HEK293 (cell line): ENCODE measurements at regions not wholly inside any gene's neighbourhood (a gene's known extent, or its start where the extent isn't known, plus 50 kb on each side); places are given as distances from the start of the nearest gene placed in this dataset.

Experiments
- CTCF ChIA-PET: fragments of 350-600 bp; formaldehyde crosslinking; extraction: SDS; loops from one replicate; lab custom pipeline; 2021; ENCODE audit warnings: antibody characterized with exemption; lab: Yijun Ruan, JAX
- POLR2A ChIA-PET: fragments of 300-600 bp; formaldehyde crosslinking; extraction: SDS; loops from one replicate; lab custom pipeline; 2020; ENCODE audit warnings: antibody characterized with exemption, inconsistent platforms; lab: Yijun Ruan, JAX
- H3K27ac ChIP-seq: fragments of 200-500 bp; sonication (Bioruptor generic); 2 replicates; pipeline ENCODE4 v1.5.1; 2014; ENCODE audit warnings: low read depth, low read length, control low read depth, inconsistent platforms; ENCODE audit errors: extremely low read depth
- H3K36me3 ChIP-seq, 2 experiments: fragments of 200-500 bp in 1 of 2; sonication (Bioruptor generic) in 1 of 2; 1 replicate in 1 of 2; 2 replicates in 1 of 2; pipeline ENCODE4 v1.5.1; 2014 to 2017; ENCODE audit warnings: inconsistent platforms in 2 of 2, low read length in 2 of 2; ENCODE audit not compliant: control insufficient read depth in 2 of 2, insufficient read depth in 1 of 2
- H3K4me1 ChIP-seq: fragments of 200-500 bp; sonication (Bioruptor generic); 2 replicates; pipeline ENCODE4 v1.5.1; 2014; ENCODE audit warnings: mild to moderate bottlenecking, low read length, inconsistent platforms; ENCODE audit not compliant: control insufficient read depth, insufficient read depth
- H3K4me3 ChIP-seq: 2 replicates; pipeline ENCODE4 v1.5.1; 2011; ENCODE audit warnings: low read depth, mild to moderate bottlenecking, control low read depth, low read length, moderate library complexity
- H3K9me3 ChIP-seq: fragments of 200-500 bp; sonication (Bioruptor generic); 2 replicates; pipeline ENCODE4 v1.5.1; 2014; ENCODE audit warnings: low read depth, low read length, inconsistent platforms; ENCODE audit not compliant: control insufficient read depth, insufficient read depth
- BCL6B ChIP-seq: fragments of 450-650 bp; formaldehyde crosslinking; IDR thresholded peaks from 2 replicates; pipeline ENCODE4 v1.5.1; 2017; ENCODE audit warnings: missing biosample characterization, missing genetic modification characterization
- HOXD13 ChIP-seq: sonication (generic); formaldehyde crosslinking; IDR thresholded peaks from 2 replicates; pipeline ENCODE4 v1.8.0; 2022; ENCODE audit warnings: missing genetic modification reagents, borderline replicate concordance
- MYNN ChIP-seq: fragments of 450-650 bp; formaldehyde crosslinking; IDR thresholded peaks from 2 replicates; pipeline ENCODE4 v1.5.1; 2016; ENCODE audit warnings: missing biosample characterization, missing genetic modification characterization, borderline replicate concordance
- PRDM2 ChIP-seq: fragments of 450-650 bp; formaldehyde crosslinking; IDR thresholded peaks from 2 replicates; pipeline ENCODE4 v1.5.1; 2016; ENCODE audit warnings: missing biosample characterization, missing genetic modification characterization, borderline replicate concordance
- RBAK ChIP-seq: fragments of 450-650 bp; formaldehyde crosslinking; IDR thresholded peaks from 2 replicates; pipeline ENCODE4 v1.5.1; 2016; ENCODE audit warnings: missing biosample characterization, missing genetic modification characterization
- SCRT1 ChIP-seq: fragments of 450-650 bp; formaldehyde crosslinking; IDR thresholded peaks from 2 replicates; pipeline ENCODE4 v1.5.1; 2016; ENCODE audit warnings: missing biosample characterization, missing genetic modification characterization, borderline replicate concordance
- ZBTB10 ChIP-seq: fragments of 450-650 bp; formaldehyde crosslinking; IDR thresholded peaks from 2 replicates; pipeline ENCODE4 v1.5.1; 2016; ENCODE audit warnings: missing biosample characterization, missing genetic modification characterization
- ZFHX2 ChIP-seq: fragments of 450-650 bp; formaldehyde crosslinking; conservative IDR thresholded peaks from 2 replicates; pipeline ENCODE4 v1.5.1; 2016; ENCODE audit warnings: missing biosample characterization, missing genetic modification characterization
- ZNF112 ChIP-seq: fragments of 450-650 bp; formaldehyde crosslinking; IDR thresholded peaks from 2 replicates; pipeline ENCODE4 v1.5.0; 2017; ENCODE audit warnings: missing biosample characterization, missing genetic modification characterization
- ZNF175 ChIP-seq: fragments of 450-650 bp; formaldehyde crosslinking; IDR thresholded peaks from 2 replicates; pipeline ENCODE4 v1.5.1; 2016; ENCODE audit warnings: missing biosample characterization, missing genetic modification characterization
- ZNF221 ChIP-seq: fragments of 450-650 bp; formaldehyde crosslinking; IDR thresholded peaks from 2 replicates; pipeline ENCODE4 v1.5.1; 2017; ENCODE audit warnings: missing biosample characterization, missing genetic modification characterization, borderline replicate concordance
- ZNF416 ChIP-seq: fragments of 450-650 bp; formaldehyde crosslinking; IDR thresholded peaks from 2 replicates; pipeline ENCODE4 v1.5.1; 2016; ENCODE audit warnings: missing biosample characterization, missing genetic modification characterization
- ZNF426 ChIP-seq: fragments of 450-650 bp; formaldehyde crosslinking; IDR thresholded peaks from 2 replicates; pipeline ENCODE4 v1.5.1; 2017; ENCODE audit warnings: missing biosample characterization, missing genetic modification characterization, mild to moderate bottlenecking, inconsistent platforms, moderate library complexity
- ZNF529 ChIP-seq: fragments of 450-650 bp; formaldehyde crosslinking; IDR thresholded peaks from 2 replicates; pipeline ENCODE4 v1.5.1; 2017; ENCODE audit warnings: missing genetic modification characterization, missing biosample characterization; ENCODE audit not compliant: insufficient replicate concordance
- ZNF530 ChIP-seq: fragments of 450-650 bp; formaldehyde crosslinking; IDR thresholded peaks from 2 replicates; pipeline ENCODE4 v1.5.1; 2016; ENCODE audit warnings: low read depth, missing biosample characterization, missing genetic modification characterization
- ZNF626 ChIP-seq: fragments of 450-650 bp; sonication (Bioruptor Pico); formaldehyde crosslinking; IDR thresholded peaks from 2 replicates; pipeline ENCODE4 v1.5.1; 2018; ENCODE audit warnings: missing biosample characterization, missing genetic modification characterization, inconsistent platforms
- ZNF660 ChIP-seq: fragments of 450-650 bp; IDR thresholded peaks from 2 replicates; pipeline ENCODE4 v1.5.1; 2018; ENCODE audit warnings: missing biosample characterization, mild to moderate bottlenecking, missing genetic modification characterization
- ZNF664 ChIP-seq: fragments of 450-650 bp; formaldehyde crosslinking; IDR thresholded peaks from 2 replicates; pipeline ENCODE4 v1.5.1; 2016; ENCODE audit warnings: missing biosample characterization, missing genetic modification characterization
- ZNF692 ChIP-seq: fragments of 450-650 bp; formaldehyde crosslinking; IDR thresholded peaks from 2 replicates; pipeline ENCODE4 v1.5.1; 2016; ENCODE audit warnings: missing biosample characterization, missing genetic modification characterization
- ZNF776 ChIP-seq: fragments of 450-650 bp; formaldehyde crosslinking; IDR thresholded peaks from 2 replicates; pipeline ENCODE4 v1.5.0; 2017; ENCODE audit warnings: missing biosample characterization, missing genetic modification characterization, borderline replicate concordance
- ZNF843 ChIP-seq: fragments of 450-650 bp; formaldehyde crosslinking; IDR thresholded peaks from 2 replicates; pipeline ENCODE4 v1.5.1; 2016; ENCODE audit warnings: missing biosample characterization, missing genetic modification characterization
- ZSCAN16 ChIP-seq: fragments of 450-650 bp; formaldehyde crosslinking; IDR thresholded peaks from 2 replicates; pipeline ENCODE4 v1.5.1; 2016; ENCODE audit warnings: missing biosample characterization, missing genetic modification characterization
- ZSCAN18 ChIP-seq: fragments of 450-650 bp; formaldehyde crosslinking; IDR thresholded peaks from 2 replicates; pipeline ENCODE4 v1.5.1; 2016; ENCODE audit warnings: missing biosample characterization, missing genetic modification characterization
- ZSCAN30 ChIP-seq: fragments of 450-650 bp; IDR thresholded peaks from 2 replicates; pipeline ENCODE4 v1.5.1; 2018; ENCODE audit warnings: missing biosample characterization, mild to moderate bottlenecking, missing genetic modification characterization, moderate library complexity

GRCh38 chr3:74561881-74562280, 52.6 kb downstream of the CNTN3 start:
- H3K9me3 ChIP-seq = no peaks in the 10 kb centered on the region
- H3K36me3 ChIP-seq = no peaks in the 10 kb centered on the region
- H3K27ac ChIP-seq = no peak overlapping the region
- TF ChIP-seq ZNF530 (tag by site-specific recombination) = no peak
- TF ChIP-seq HOXD13 (CRISPR knock-in tag) = no peak
- no peak for TF ChIP-seq ZNF626
- no peak for TF ChIP-seq ZNF776 (tag by site-specific recombination)
- TF ChIP-seq ZBTB10 (tag by site-specific recombination) = no peak
- no peak for TF ChIP-seq ZNF221
- TF ChIP-seq ZNF416 (tag by site-specific recombination) = no peak
- TF ChIP-seq ZNF843 (tag by site-specific recombination) = no peak
- TF ChIP-seq MYNN (tag by site-specific recombination) = no peak
- no peaks in the 10 kb centered on the region for H3K4me1 ChIP-seq
- CTCF ChIA-PET = no interaction called here
- no peak overlapping the region for H3K4me3 ChIP-seq
- POLR2A ChIA-PET = no interaction called here

- CTCF ChIA-PET = no interaction called here
- Histone ChIP-seq H3K9me3 (no peaks in the 10 kb centered on the region), H3K4me3 (no peak overlapping the region), H3K4me1 (no peaks in the 10 kb centered on the region), H3K36me3 (no peaks in the 10 kb centered on the region), H3K27ac (no peak overlapping the region)
- TF ChIP-seq ZNF221 (no peak), ZSCAN18 (tag by site-specific recombination) (no peak), ZSCAN16 (tag by site-specific recombination) (no peak), SCRT1 (tag by site-specific recombination) (no peak), ZNF660 (tag by site-specific recombination) (no peak), PRDM2 (tag by site-specific recombination) (no peak), ZNF112 (tag by site-specific recombination) (no peak), ZNF692 (tag by site-specific recombination) (no peak), ZNF529 (no peak), ZNF426 (tag by site-specific recombination) (no peak), BCL6B (tag by site-specific recombination) (no peak), ZNF175 (tag by site-specific recombination) (no peak), RBAK (tag by site-specific recombination) (no peak), ZNF664 (tag by site-specific recombination) (no peak), ZFHX2 (tag by site-specific recombination) (no peak), ZSCAN30 (tag by site-specific recombination) (no peak)
- POLR2A ChIA-PET = no interaction called here
Measured at GRCh38 chr3:74559261-74559660, 55.2 kb downstream of the CNTN3 start.
